CD4-positive, alpha-beta T cell (primary cell): ENCODE measurements at regions not wholly inside any gene's neighbourhood (a gene's known extent, or its start where the extent isn't known, plus 50 kb on each side); places are given as distances from the start of the nearest gene placed in this dataset.

Source experiments
- ATAC-seq: fragments of 200-7000 bp; cut with Tn5 transposase; one replicate; pipeline ENCODE4 v1.10.0; 2022; ENCODE audit warnings: mild to moderate bottlenecking; ENCODE audit not compliant: poor library complexity
- CTCF ChIA-PET: fragments of 350-600 bp; sonication (Branson Sonifier 250); formaldehyde crosslinking; loops from one replicate; lab custom pipeline; 2021; ENCODE audit warnings: antibody characterized with exemption, inconsistent platforms; lab: Charles Lee
- POLR2A ChIA-PET: fragments of 350-600 bp; sonication (Branson Sonifier 250); formaldehyde crosslinking; loops from one replicate; lab custom pipeline; 2021; ENCODE audit warnings: antibody characterized with exemption, inconsistent platforms; lab: Charles Lee
- DNase-seq, 14 experiments: peaks; one replicate each; pipeline ENCODE4 v3.0.0-alpha.2; 2013 to 2020; ENCODE audit warnings: mixed read lengths in 2 of 14
- H3K27ac ChIP-seq, 2 donors: one replicate each; pipeline versions ENCODE4 v1.5.1 to v1.7.0; 2013; ENCODE audit warnings: low read length in 2 of 2, low read depth in 1 of 2, mild to moderate bottlenecking in 1 of 2
- H3K27me3 ChIP-seq, 2 experiments: 1 replicate in 1 of 2; 2 replicates in 1 of 2; pipeline versions ENCODE4 v1.6.1 to v1.7.0; 2013; ENCODE audit warnings: low read length in 2 of 2, control low read depth in 1 of 2, mild to moderate bottlenecking in 1 of 2, moderate library complexity in 1 of 2; ENCODE audit not compliant: insufficient read depth in 2 of 2, control insufficient read depth in 1 of 2
- H3K36me3 ChIP-seq: one replicate; pipeline ENCODE4 v1.6.1; 2013; ENCODE audit warnings: low read length, control low read depth; ENCODE audit not compliant: insufficient read depth
- H3K4me1 ChIP-seq: one replicate; pipeline ENCODE4 v1.6.1; 2013; ENCODE audit warnings: low read length, control low read depth; ENCODE audit not compliant: insufficient read depth
- H3K4me3 ChIP-seq: one replicate; pipeline ENCODE4 v1.5.1; 2013; ENCODE audit warnings: mild to moderate bottlenecking, low read length, moderate library complexity
- H3K9me3 ChIP-seq, 2 experiments: 1 replicate in 1 of 2; 2 replicates in 1 of 2; pipeline versions ENCODE4 v1.6.1 to v1.7.0; 2013; ENCODE audit warnings: low read length in 2 of 2, mild to moderate bottlenecking in 2 of 2, control low read depth in 1 of 2, moderate library complexity in 1 of 2; ENCODE audit not compliant: control insufficient read depth in 1 of 2, insufficient read depth in 1 of 2
- H3K27ac Mint-ChIP-seq: one replicate; pipeline ENCODE4 v1.8.0; 2020; ENCODE audit warnings: mixed read lengths
- H3K27me3 Mint-ChIP-seq: one replicate; pipeline ENCODE4 v1.8.0; 2021; ENCODE audit warnings: mixed read lengths
- H3K36me3 Mint-ChIP-seq: one replicate; pipeline ENCODE4 v1.8.0; 2021; ENCODE audit warnings: low read depth, mixed read lengths
- H3K4me1 Mint-ChIP-seq: one replicate; pipeline ENCODE4 v1.8.0; 2021; ENCODE audit warnings: low read depth, mixed read lengths
- H3K4me3 Mint-ChIP-seq: one replicate; pipeline ENCODE4 v1.8.0; 2020; ENCODE audit warnings: mild to moderate bottlenecking, mixed read lengths
- H3K9me3 Mint-ChIP-seq: one replicate; pipeline ENCODE4 v1.8.0; 2020; ENCODE audit warnings: mixed read lengths
- CTCF ChIP-seq: fragments of 200-600 bp; IDR thresholded peaks from one replicate; pipeline ENCODE4 v1.8.0; 2022; ENCODE audit warnings: antibody characterized with exemption, mild to moderate bottlenecking
- intact Hi-C, 2 experiments: fragments of 100-400 bp; cut with DNase I in 1 of 2; cut with micrococcal nuclease in 1 of 2; formaldehyde crosslinking; loops; one replicate each; pipeline versions ENCODE4 v1.15.1 to v1.9.0; 2023 to 2025; cut with DNase I, micrococcal nuclease

- DNase-seq, result no peak
- Histone ChIP-seq H3K27ac (no peak overlapping the region), H3K9me3 (no peaks in the 10 kb centered on the region), H3K36me3 (no peaks in the 10 kb centered on the region), H3K4me3 (no peak overlapping the region), H3K4me1 (no peaks in the 10 kb centered on the region), H3K27me3 (peaks cover 3 to 11% of the 10 kb centered on the region in 2 experiments)
- intact Hi-C loops, result no loop called here
- Mint-ChIP-seq H3K27ac (no peak overlapping the region), H3K4me3 (no peak overlapping the region), H3K4me1 (no peaks in the 10 kb centered on the region), H3K27me3 (peaks cover 28% of the 10 kb centered on the region), H3K36me3 (no peaks in the 10 kb centered on the region), H3K9me3 (no peaks in the 10 kb centered on the region)
- CTCF ChIA-PET, result no interaction called here
- no peak for TF ChIP-seq CTCF
- ATAC-seq, result no peak
- POLR2A ChIA-PET, result no interaction called here
Observed at GRCh38 chr19:31068268-31068667, 281.0 kb downstream of the TSHZ3 start.

- no peak for TF ChIP-seq CTCF
- no peak for ATAC-seq
- ChIA-PET POLR2A (no interaction called here), CTCF (no interaction called here)
- H3K9me3 ChIP-seq, result no peaks in the 10 kb centered on the region
- intact Hi-C loops, result no loop called here
- Mint-ChIP-seq H3K36me3 (no peaks in the 10 kb centered on the region), H3K27me3 (peaks cover 28% of the 10 kb centered on the region), H3K4me1 (no peaks in the 10 kb centered on the region), H3K9me3 (no peaks in the 10 kb centered on the region), H3K27ac (no peak overlapping the region), H3K4me3 (no peak overlapping the region)
- DNase-seq, result no peak
- H3K4me1 ChIP-seq, result no peaks in the 10 kb centered on the region
- peaks cover 0 to 5% of the 10 kb centered on the region in 2 experiments for H3K27me3 ChIP-seq
- H3K36me3 ChIP-seq, result no peaks in the 10 kb centered on the region
- H3K27ac ChIP-seq, result no peak overlapping the region
- H3K4me3 ChIP-seq, result no peak overlapping the region
Observed at GRCh38 chr19:31066385-31066784, 282.9 kb downstream of the TSHZ3 start.

- Histone ChIP-seq H3K4me3 (no peak overlapping the region), H3K27ac (no peak overlapping the region), H3K36me3 (no peaks in the 10 kb centered on the region), H3K4me1 (no peaks in the 10 kb centered on the region), H3K27me3 (peaks cover 0 to 5% of the 10 kb centered on the region in 2 experiments), H3K9me3 (peaks cover 0 to 4% of the 10 kb centered on the region in 2 experiments)
- Mint-ChIP-seq H3K9me3 (peaks cover 4% of the 10 kb centered on the region), H3K4me3 (no peak overlapping the region), H3K4me1 (no peaks in the 10 kb centered on the region), H3K27ac (no peak overlapping the region), H3K27me3 (peaks cover 23% of the 10 kb centered on the region), H3K36me3 (no peaks in the 10 kb centered on the region)
- CTCF ChIA-PET, result no interaction called here
- no peak for TF ChIP-seq CTCF
- intact Hi-C loops, result no loop called here
- POLR2A ChIA-PET, result no interaction called here
- ATAC-seq (no peak), DNase-seq (no peak)
Observed at GRCh38 chr19:31064491-31064890, 284.7 kb downstream of the TSHZ3 start.
